GM12873 (cell line): ENCODE measurements at regions not wholly inside any gene's neighbourhood (a gene's known extent, or its start where the extent isn't known, plus 50 kb on each side); places are given as distances from the start of the nearest gene placed in this dataset.

Experiments used
- CTCF ChIP-seq: IDR thresholded peaks from 2 replicates; pipeline ENCODE4 v1.5.1; 2012; ENCODE audit warnings: low read depth, mild to moderate bottlenecking, moderate library complexity, low read length, control low read depth; ENCODE audit not compliant: insufficient read depth; ENCODE audit errors: missing control alignments

- TF ChIP-seq CTCF, result no peak
Measured at GRCh38 chr2:16381511-16381910, 284.1 kb downstream of the CYRIA start.

GRCh38 chr2:16378031-16378430 lies 287.6 kb downstream of the CYRIA start:
- no peak for TF ChIP-seq CTCF

- no peak for TF ChIP-seq CTCF
Measured at GRCh38 chr2:16375981-16376380, 289.7 kb downstream of the CYRIA start.

GRCh38 chr2:16375351-16375750 lies 290.3 kb downstream of the CYRIA start:
- TF ChIP-seq CTCF, result no peak

- TF ChIP-seq CTCF, result no peak
Measured at GRCh38 chr2:16374671-16375070, 291.0 kb downstream of the CYRIA start.

- TF ChIP-seq CTCF, result no peak
Measured at GRCh38 chr2:16373341-16373740, 292.3 kb downstream of the CYRIA start.

- TF ChIP-seq CTCF, result no peak
Measured at GRCh38 chr2:16371751-16372150, 293.9 kb downstream of the CYRIA start.

- TF ChIP-seq CTCF, result no peak
Measured at GRCh38 chr2:16368951-16369350, 296.7 kb downstream of the CYRIA start.
